ENCODE measurements at regions not wholly inside any gene's neighbourhood (a gene's known extent, or its start where the extent isn't known, plus 50 kb on each side); places are given as distances from the start of the nearest gene placed in this dataset.
"Not testable (repeated sequence)": the region's sequence is repeated elsewhere in the genome, so short reads cannot be mapped to it uniquely, and the experiment has no call there.

GRCh38 chr10:85333594-85333993, 1005.2 kb downstream of the CCSER2 start:
- DNase-seq (ENCODE audit: low read depth), result no peak

GRCh38 chr10:85362401-85362800, 1004.2 kb downstream of the GRID1 start:
- DNase-seq (ENCODE audit: low read depth), result no peak

DNA sequence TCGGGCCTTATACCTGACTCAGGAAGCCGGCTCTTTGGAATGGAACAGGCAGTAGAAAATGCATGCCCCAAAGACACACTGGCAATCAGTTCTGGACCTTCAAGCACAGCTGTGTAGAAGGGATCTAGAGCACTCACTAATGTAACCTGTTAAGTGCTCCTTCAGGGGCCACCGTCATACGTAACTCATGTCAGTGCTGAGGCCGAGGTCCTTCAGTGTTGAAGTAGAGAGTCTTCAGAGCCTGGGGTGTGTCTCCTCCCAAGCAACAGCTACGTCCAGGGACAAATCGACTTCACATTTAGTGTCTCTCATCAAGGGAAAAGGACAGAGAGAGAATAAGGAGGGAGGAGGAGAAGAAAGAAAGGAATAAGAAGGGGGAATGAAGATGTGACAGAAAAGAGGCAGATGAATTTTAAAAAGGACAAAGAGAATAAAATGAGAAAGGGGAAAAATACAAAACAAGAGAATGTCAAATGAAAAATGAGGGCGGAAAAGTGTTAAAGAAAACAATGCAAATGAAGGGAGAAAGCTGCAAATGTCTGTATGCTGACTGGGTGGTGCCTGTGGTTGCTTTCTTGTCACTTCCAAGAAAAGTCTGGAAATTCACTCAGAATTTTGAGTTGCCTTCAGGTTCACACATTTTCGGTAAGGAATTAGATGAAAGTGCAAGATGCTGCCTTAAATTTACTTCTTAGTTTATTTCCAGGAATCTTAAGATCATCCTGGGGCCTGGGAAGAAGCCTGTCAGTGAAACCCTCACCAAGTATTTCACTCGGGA, 989.4 kb downstream of the GRID1 start:
- no peak for DNase-seq (ENCODE audit: low read depth)

GRCh38 chr10:85379338-85379737, 987.3 kb downstream of the GRID1 start:
- no peak for DNase-seq (ENCODE audit: low read depth)

- no peak for DNase-seq (ENCODE audit: low read depth)
Measured at GRCh38 chr10:85400981-85401695, 965.5 kb downstream of the GRID1 start.

- DNase-seq (ENCODE audit: low read depth), result no peak
Measured at GRCh38 chr10:85402541-85402940, 964.1 kb downstream of the GRID1 start.

GRCh38 chr10:85407088-85407487, 959.5 kb downstream of the GRID1 start:
- no peak for DNase-seq (ENCODE audit: low read depth)

- DNase-seq (ENCODE audit: low read depth), result no peak
Measured at GRCh38 chr10:85408388-85408787, 958.2 kb downstream of the GRID1 start.

GRCh38 chr10:85410586-85410985, 956.0 kb downstream of the GRID1 start:
- not testable (repeated sequence) for DNase-seq (ENCODE audit: low read depth)

DNA sequence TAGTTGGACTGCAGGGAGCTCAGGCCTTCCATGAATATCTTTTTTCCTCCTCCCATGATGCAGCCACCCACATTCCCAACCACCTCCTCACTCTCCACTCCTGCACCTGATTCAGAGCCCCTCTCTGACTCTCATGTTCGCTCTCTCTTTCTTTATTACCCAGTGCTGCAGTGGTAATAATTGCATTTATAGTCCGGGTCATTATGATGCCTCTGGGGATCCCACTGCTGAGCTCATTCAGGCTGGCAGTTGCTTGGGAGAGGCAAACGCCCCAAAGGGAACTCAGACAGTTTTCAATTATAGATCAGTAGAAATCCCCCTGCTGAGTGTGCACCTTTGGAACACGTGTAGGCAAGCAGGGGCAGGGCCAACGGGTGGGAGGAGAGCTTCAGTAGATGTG, 953.0 kb downstream of the GRID1 start:
- DNase-seq (ENCODE audit: low read depth), result no peak

GRCh38 chr10:85420501-85421191, 945.9 kb downstream of the GRID1 start:
- no peak for DNase-seq (ENCODE audit: low read depth)

GRCh38 chr10:85421421-85421820, 945.2 kb downstream of the GRID1 start:
- DNase-seq (ENCODE audit: low read depth), result no peak

DNA sequence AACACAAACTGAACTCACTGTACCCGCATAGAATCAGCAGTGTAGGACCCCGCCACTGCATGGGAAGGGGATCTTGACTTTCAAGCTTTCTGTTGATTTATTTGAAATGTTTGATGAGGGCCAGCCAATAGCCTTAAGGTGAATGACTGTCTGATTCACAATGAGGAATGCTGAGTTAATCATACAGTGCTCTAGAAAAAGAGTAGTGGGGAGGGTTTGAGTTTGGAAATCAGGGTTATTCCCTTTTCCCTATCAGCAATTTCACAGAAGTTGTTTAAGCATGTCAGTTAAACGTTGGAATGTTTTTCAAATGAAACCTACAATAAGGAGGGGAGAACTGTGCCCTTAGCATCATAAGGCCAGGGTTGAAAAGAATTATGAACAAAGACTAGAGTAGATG, 937.5 kb downstream of the GRID1 start:
- no peak for DNase-seq (ENCODE audit: low read depth)

DNA sequence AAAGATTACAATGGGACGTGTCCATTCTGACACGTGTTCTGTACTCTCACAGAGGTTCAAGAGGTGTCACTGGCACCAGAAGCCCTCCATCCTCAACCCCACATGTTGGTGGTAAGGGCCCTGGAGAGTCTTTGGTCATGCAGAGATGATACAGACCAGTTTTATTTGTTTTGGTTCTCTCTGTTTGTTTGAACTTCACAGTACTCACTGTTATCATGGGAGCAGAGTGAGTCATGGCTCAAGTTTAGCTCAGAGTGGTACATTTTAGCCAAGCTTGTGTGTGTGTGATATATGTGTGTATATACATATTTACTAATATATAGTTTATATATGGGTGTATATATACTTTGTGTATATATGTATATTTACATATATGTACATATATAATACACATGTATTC, 935.6 kb downstream of the GRID1 start:
- DNase-seq (ENCODE audit: low read depth), result no peak

- no peak for DNase-seq (ENCODE audit: low read depth)
Measured at GRCh38 chr10:85433248-85433647, 933.3 kb downstream of the GRID1 start.

GRCh38 chr10:85444868-85445267, 921.7 kb downstream of the GRID1 start:
- DNase-seq (ENCODE audit: low read depth), result no peak

- no peak for DNase-seq (ENCODE audit: low read depth)
Measured at GRCh38 chr10:85445702-85446101, 920.9 kb downstream of the GRID1 start.

- no peak for DNase-seq (ENCODE audit: low read depth)
Measured at GRCh38 chr10:85446827-85447226, 919.8 kb downstream of the GRID1 start.

GRCh38 chr10:85447690-85448089, 918.9 kb downstream of the GRID1 start:
- DNase-seq (ENCODE audit: low read depth), result no peak

DNA sequence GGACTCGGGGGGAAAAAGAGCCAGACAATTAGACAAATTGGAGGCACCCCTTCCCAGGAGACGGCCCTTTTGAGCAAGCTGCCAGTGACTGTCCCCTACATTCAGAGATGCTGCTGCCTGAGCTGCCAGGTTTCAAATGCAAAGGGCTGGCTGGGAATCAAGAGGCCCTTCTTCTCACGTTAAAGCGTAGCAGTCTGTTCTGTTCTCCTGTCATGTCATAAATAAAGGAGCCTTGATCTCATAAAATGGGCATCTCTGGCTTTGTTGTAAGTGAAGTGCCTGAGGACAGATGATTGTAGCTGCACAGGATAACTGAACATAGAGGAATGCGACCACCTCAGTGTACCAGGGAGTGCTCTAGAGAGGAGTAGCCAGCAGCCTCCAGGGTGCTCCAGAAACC, 917.9 kb downstream of the GRID1 start:
- no peak for DNase-seq (ENCODE audit: low read depth)

- no peak for DNase-seq (ENCODE audit: low read depth)
Measured at GRCh38 chr10:85454386-85454785, 912.2 kb downstream of the GRID1 start.

DNA sequence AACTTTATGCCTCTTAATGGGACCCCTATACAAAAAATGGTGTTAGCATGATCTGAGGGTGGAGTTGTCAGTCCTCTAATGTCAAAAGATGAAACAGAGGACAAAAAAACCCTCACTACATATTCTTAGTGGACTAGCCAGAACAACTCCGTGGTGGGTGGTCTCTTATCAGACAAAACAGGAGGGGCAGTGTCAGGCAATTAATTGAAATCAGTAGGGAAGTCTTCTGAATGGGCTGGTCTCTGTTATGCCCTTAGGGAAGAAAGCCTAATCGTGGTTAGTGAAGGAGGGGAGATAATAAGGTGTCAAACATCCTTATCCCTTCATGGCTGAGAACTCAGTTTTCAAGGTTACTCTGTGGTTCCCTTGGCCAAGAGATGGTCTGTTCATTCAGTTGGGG, 909.4 kb downstream of the GRID1 start:
- no peak for DNase-seq (ENCODE audit: low read depth)

DNA sequence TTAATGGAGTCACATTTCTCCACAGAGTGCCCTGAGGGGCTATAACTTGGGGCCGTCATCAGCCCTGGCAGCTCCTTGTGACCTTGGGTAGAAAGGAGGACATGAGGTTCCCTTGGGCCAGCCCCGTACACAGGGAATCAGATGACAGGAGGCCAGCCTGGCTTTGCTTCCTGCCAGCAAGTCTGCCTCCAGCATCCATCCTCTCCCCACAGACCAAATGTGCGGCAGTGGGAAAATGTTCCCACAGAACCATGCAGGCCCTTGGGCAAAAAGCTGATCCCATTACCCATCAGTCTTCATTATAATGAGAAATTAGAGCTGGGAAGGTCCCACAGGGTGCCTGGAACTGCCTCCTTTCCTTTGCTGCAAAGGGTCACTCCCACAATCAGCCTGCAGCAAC, 908.3 kb downstream of the GRID1 start:
- DNase-seq (ENCODE audit: low read depth), result no peak
